ENCODE measurements at regions not wholly inside any gene's neighbourhood (a gene's known extent, or its start where the extent isn't known, plus 50 kb on each side); places are given as distances from the start of the nearest gene placed in this dataset.

- H3K9ac ChIP-seq (ENCODE audit: low read length) = no peak overlapping the region
- no peaks in the 10 kb centered on the region for H3K4me1 ChIP-seq (ENCODE audit: insufficient read depth, low read length, severe bottlenecking)
- H3K9me3 ChIP-seq (ENCODE audit: low read length) = no peaks in the 10 kb centered on the region
- no peak overlapping the region for H3K4me2 ChIP-seq (ENCODE audit: low read length)
- H3K27ac ChIP-seq (ENCODE audit: low read depth, low read length, poor library complexity, severe bottlenecking) = no peak overlapping the region
- TF ChIP-seq CTCF (IDR thresholded peaks at IDR 0.05; ENCODE audit: low read length) (peak; percentile 85), EZH2 (IDR thresholded peaks at IDR 0.05; ENCODE audit: borderline replicate concordance, low read length) (no peak)
- no peaks in the 10 kb centered on the region for H3K9me2 ChIP-seq (ENCODE audit: low read depth, low read length)
- no peak overlapping the region for H3K4me3 ChIP-seq (ENCODE audit: low read depth, low read length, poor library complexity, severe bottlenecking)
- no peaks in the 10 kb centered on the region for H3F3A ChIP-seq (ENCODE audit: insufficient read depth, low read length)
- no peak overlapping the region for H2AFZ ChIP-seq (ENCODE audit: low read length)
- H4K20me1 ChIP-seq (ENCODE audit: insufficient read depth, low read length) = no peaks in the 10 kb centered on the region
- H3K27me3 ChIP-seq (ENCODE audit: insufficient read depth, low read length) = no peaks in the 10 kb centered on the region
- no peaks in the 10 kb centered on the region for H3K36me3 ChIP-seq (ENCODE audit: insufficient read depth, low read length)
- H3K79me2 ChIP-seq (ENCODE audit: insufficient read depth, low read length) = no peaks in the 10 kb centered on the region
Observed at GRCh38 chr18:25896178-25896780, 194.1 kb downstream of the SS18 start.

- no peak overlapping the region for H3K27ac ChIP-seq (ENCODE audit: low read depth, low read length, poor library complexity, severe bottlenecking)
- no peak overlapping the region for H3K9ac ChIP-seq (ENCODE audit: low read length)
- H3F3A ChIP-seq (ENCODE audit: insufficient read depth, low read length) = no peaks in the 10 kb centered on the region
- H3K4me3 ChIP-seq (ENCODE audit: low read depth, low read length, poor library complexity, severe bottlenecking) = no peak overlapping the region
- H3K27me3 ChIP-seq (ENCODE audit: insufficient read depth, low read length) = no peaks in the 10 kb centered on the region
- H3K9me3 ChIP-seq (ENCODE audit: low read length) = no peaks in the 10 kb centered on the region
- no peaks in the 10 kb centered on the region for H4K20me1 ChIP-seq (ENCODE audit: insufficient read depth, low read length)
- no peaks in the 10 kb centered on the region for H3K4me1 ChIP-seq (ENCODE audit: insufficient read depth, low read length, severe bottlenecking)
- H2AFZ ChIP-seq (ENCODE audit: low read length) = no peak overlapping the region
- no peaks in the 10 kb centered on the region for H3K36me3 ChIP-seq (ENCODE audit: insufficient read depth, low read length)
- TF ChIP-seq EZH2 (IDR thresholded peaks at IDR 0.05; ENCODE audit: borderline replicate concordance, low read length) (no peak), CTCF (IDR thresholded peaks at IDR 0.05; ENCODE audit: low read length) (no peak)
- no peaks in the 10 kb centered on the region for H3K79me2 ChIP-seq (ENCODE audit: insufficient read depth, low read length)
- no peak overlapping the region for H3K4me2 ChIP-seq (ENCODE audit: low read length)
- no peaks in the 10 kb centered on the region for H3K9me2 ChIP-seq (ENCODE audit: low read depth, low read length)
Observed at GRCh38 chr18:25895518-25895917, 194.9 kb downstream of the SS18 start.

GRCh38 chr18:25886283-25886682, 204.1 kb downstream of the SS18 start:
- Histone ChIP-seq H3K9ac (ENCODE audit: low read length) (no peak overlapping the region), H3K4me1 (ENCODE audit: insufficient read depth, low read length, severe bottlenecking) (no peaks in the 10 kb centered on the region), H4K20me1 (ENCODE audit: insufficient read depth, low read length) (no peaks in the 10 kb centered on the region), H3K4me3 (ENCODE audit: low read depth, low read length, poor library complexity, severe bottlenecking) (no peak overlapping the region), H3K79me2 (ENCODE audit: insufficient read depth, low read length) (no peaks in the 10 kb centered on the region), H3K4me2 (ENCODE audit: low read length) (no peak overlapping the region), H3K27me3 (ENCODE audit: insufficient read depth, low read length) (no peaks in the 10 kb centered on the region), H3K9me3 (ENCODE audit: low read length) (no peaks in the 10 kb centered on the region), H3K27ac (ENCODE audit: low read depth, low read length, poor library complexity, severe bottlenecking) (no peak overlapping the region), H2AFZ (ENCODE audit: low read length) (no peak overlapping the region), H3K36me3 (ENCODE audit: insufficient read depth, low read length) (no peaks in the 10 kb centered on the region), H3K9me2 (ENCODE audit: low read depth, low read length) (no peaks in the 10 kb centered on the region), H3F3A (ENCODE audit: insufficient read depth, low read length) (no peaks in the 10 kb centered on the region)
- TF ChIP-seq CTCF (IDR thresholded peaks at IDR 0.05; ENCODE audit: low read length) (no peak), EZH2 (IDR thresholded peaks at IDR 0.05; ENCODE audit: borderline replicate concordance, low read length) (no peak)

Data from OCI-LY1 (cell line).